Osteoblast (primary cell): ENCODE measurements at regions not wholly inside any gene's neighbourhood (a gene's known extent, or its start where the extent isn't known, plus 50 kb on each side); places are given as distances from the start of the nearest gene placed in this dataset.
"Not testable (repeated sequence)": the region's sequence is repeated elsewhere in the genome, so short reads cannot be mapped to it uniquely, and the experiment has no call there.

Experiments used
- DNase-seq: peaks from one replicate; pipeline ENCODE4 v3.0.0; 2011; ENCODE audit warnings: low spot score, mixed read lengths; ENCODE audit not compliant: insufficient read length; ENCODE audit errors: missing footprints
- H2AFZ ChIP-seq: 2 replicates; pipeline ENCODE4 v1.6.0; 2011; ENCODE audit warnings: mild to moderate bottlenecking, low read length
- H3K27ac ChIP-seq: 2 replicates; pipeline ENCODE4 v1.5.1; 2011; ENCODE audit warnings: mild to moderate bottlenecking, low read depth, low read length, moderate library complexity
- H3K27me3 ChIP-seq: 2 replicates; pipeline ENCODE4 v1.6.0; 2012; ENCODE audit warnings: mild to moderate bottlenecking, control low read depth, inconsistent platforms, low read length, moderate library complexity; ENCODE audit not compliant: insufficient read depth
- H3K36me3 ChIP-seq: 2 replicates; pipeline ENCODE4 v1.5.1; 2011; ENCODE audit warnings: mild to moderate bottlenecking, low read length, control low read depth, moderate library complexity; ENCODE audit not compliant: insufficient read depth
- H3K4me1 ChIP-seq: 2 replicates; pipeline ENCODE4 v1.5.1; 2011; ENCODE audit warnings: mild to moderate bottlenecking, low read length, control low read depth, moderate library complexity; ENCODE audit not compliant: insufficient read depth
- H3K4me2 ChIP-seq: 2 replicates; pipeline ENCODE4 v1.6.0; 2011; ENCODE audit warnings: mild to moderate bottlenecking, low read length; ENCODE audit not compliant: insufficient read depth
- H3K4me3 ChIP-seq: fragments of 200-600 bp; sonication (generic); 3 replicates; pipeline ENCODE4 v1.5.1; 2012; ENCODE audit warnings: mild to moderate bottlenecking, low read length, inconsistent platforms; ENCODE audit not compliant: insufficient read depth
- H3K79me2 ChIP-seq: 2 replicates; pipeline ENCODE4 v1.6.0; 2012; ENCODE audit warnings: mild to moderate bottlenecking, low read length, control low read depth, inconsistent platforms; ENCODE audit not compliant: insufficient read depth
- H3K9me3 ChIP-seq: 2 replicates; pipeline ENCODE4 v1.5.1; 2011; ENCODE audit warnings: low read depth, low read length, control low read depth
- H4K20me1 ChIP-seq: 2 replicates; pipeline ENCODE4 v1.6.0; 2012; ENCODE audit warnings: mild to moderate bottlenecking, low read length, control low read depth; ENCODE audit not compliant: insufficient read depth

GRCh38 chr5:21552263-21552662 lies 1300.9 kb downstream of the CDH12 start:
- not testable (repeated sequence) for H3K36me3 ChIP-seq, H3K27ac ChIP-seq, DNase-seq, H3K9me3 ChIP-seq, H3K4me1 ChIP-seq, H3K4me2 ChIP-seq, H3K79me2 ChIP-seq, H4K20me1 ChIP-seq, H2AFZ ChIP-seq, H3K27me3 ChIP-seq, H3K4me3 ChIP-seq

- not testable (repeated sequence) for H3K9me3 ChIP-seq, H3K79me2 ChIP-seq, H3K36me3 ChIP-seq, H3K27me3 ChIP-seq, H3K27ac ChIP-seq, H3K4me2 ChIP-seq, DNase-seq, H3K4me1 ChIP-seq, H4K20me1 ChIP-seq, H2AFZ ChIP-seq, H3K4me3 ChIP-seq
Measured at GRCh38 chr5:21550916-21551315, 1302.2 kb downstream of the CDH12 start.

DNA sequence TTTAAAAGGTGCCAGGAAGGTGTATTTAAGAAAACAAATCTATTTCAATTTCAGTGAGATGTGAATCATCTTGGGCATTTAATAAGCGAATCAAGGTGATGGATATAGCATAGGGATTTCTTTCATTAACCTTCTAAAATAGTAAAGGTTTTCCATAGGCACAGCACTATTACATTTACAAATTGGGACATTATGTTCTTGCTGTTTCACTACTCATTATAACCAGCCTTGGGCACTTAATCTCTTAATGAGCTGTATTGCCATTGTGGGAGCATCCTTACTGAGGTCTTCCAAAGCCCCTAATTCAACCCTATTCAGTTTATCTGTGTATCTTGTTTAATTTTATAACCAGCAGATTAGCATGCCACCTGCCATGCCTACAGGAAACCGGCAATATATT lies 1305.5 kb downstream of the CDH12 start:
- not testable (repeated sequence) for H3K36me3 ChIP-seq, H3K27ac ChIP-seq, H3K4me3 ChIP-seq, H4K20me1 ChIP-seq, H3K9me3 ChIP-seq, H2AFZ ChIP-seq, H3K4me1 ChIP-seq, DNase-seq, H3K79me2 ChIP-seq, H3K4me2 ChIP-seq, H3K27me3 ChIP-seq

GRCh38 chr5:21535114-21535513 lies 1318.0 kb downstream of the CDH12 start:
- not testable (repeated sequence) for H4K20me1 ChIP-seq, DNase-seq, H3K27me3 ChIP-seq, H3K4me1 ChIP-seq, H3K9me3 ChIP-seq, H3K4me3 ChIP-seq, H2AFZ ChIP-seq, H3K4me2 ChIP-seq, H3K36me3 ChIP-seq, H3K27ac ChIP-seq, H3K79me2 ChIP-seq

- DNase-seq, H3K27me3 ChIP-seq, H3K4me2 ChIP-seq, H3K4me1 ChIP-seq, H3K27ac ChIP-seq, H3K36me3 ChIP-seq, H2AFZ ChIP-seq, H4K20me1 ChIP-seq, H3K79me2 ChIP-seq, H3K9me3 ChIP-seq, H3K4me3 ChIP-seq: not testable (repeated sequence)
Measured at GRCh38 chr5:21521157-21521556, 1332.0 kb downstream of the CDH12 start.

GRCh38 chr5:21496926-21497325 lies 1356.2 kb downstream of the CDH12 start:
- H3K4me3 ChIP-seq, H3K36me3 ChIP-seq, H3K9me3 ChIP-seq, H4K20me1 ChIP-seq, H3K27me3 ChIP-seq, H3K27ac ChIP-seq, H2AFZ ChIP-seq, H3K4me2 ChIP-seq, DNase-seq, H3K79me2 ChIP-seq, H3K4me1 ChIP-seq: not testable (repeated sequence)

DNA sequence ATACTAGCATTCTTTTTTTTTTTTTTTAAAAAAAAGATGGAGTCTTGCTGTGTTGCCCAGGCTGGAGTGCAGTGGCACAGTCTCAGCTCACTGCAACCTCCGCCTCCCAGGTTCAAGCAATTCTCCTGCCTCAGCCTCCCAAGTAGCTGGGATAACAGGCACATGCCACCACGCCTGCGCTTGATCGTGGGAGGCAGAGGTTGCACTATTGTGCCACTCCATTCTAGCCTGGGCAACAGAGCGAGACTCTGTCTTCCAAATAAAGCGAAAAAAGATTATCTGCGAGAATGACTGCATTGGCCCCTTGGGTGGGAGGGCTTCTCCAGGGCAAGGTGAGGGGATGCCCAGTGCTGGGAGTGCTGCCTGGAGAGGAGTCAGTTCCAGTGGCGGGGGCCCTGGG lies 1357.1 kb downstream of the CDH12 start:
- H3K4me2 ChIP-seq, H3K27me3 ChIP-seq, H4K20me1 ChIP-seq, H3K9me3 ChIP-seq, H2AFZ ChIP-seq, H3K36me3 ChIP-seq, H3K4me1 ChIP-seq, H3K4me3 ChIP-seq, DNase-seq, H3K79me2 ChIP-seq, H3K27ac ChIP-seq: not testable (repeated sequence)

GRCh38 chr5:21495235-21495634 lies 1357.9 kb downstream of the CDH12 start:
- not testable (repeated sequence) for H2AFZ ChIP-seq, H4K20me1 ChIP-seq, H3K9me3 ChIP-seq, H3K27ac ChIP-seq, H3K4me3 ChIP-seq, H3K79me2 ChIP-seq, H3K27me3 ChIP-seq, H3K36me3 ChIP-seq, DNase-seq, H3K4me2 ChIP-seq, H3K4me1 ChIP-seq

DNA sequence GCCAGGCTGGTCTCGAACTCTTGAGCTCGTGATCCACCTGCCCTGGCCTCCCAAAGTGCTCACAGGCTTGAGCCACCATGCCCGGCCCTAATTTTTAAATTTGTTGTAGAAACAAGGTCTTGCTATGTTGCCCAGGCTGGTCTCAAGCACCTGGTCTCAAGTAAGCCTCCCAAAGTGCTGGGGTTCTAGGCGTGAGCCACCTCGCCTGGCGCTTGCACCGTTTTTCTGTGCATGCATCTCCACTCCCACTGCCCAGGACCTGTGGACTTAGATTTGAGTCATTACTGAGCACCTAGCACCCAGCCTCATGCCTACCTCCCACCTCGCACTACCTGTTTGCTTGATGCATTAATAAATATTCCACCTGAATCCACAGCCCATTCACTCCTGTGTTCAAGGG lies 1359.1 kb downstream of the CDH12 start:
- H4K20me1 ChIP-seq, H3K79me2 ChIP-seq, H3K27ac ChIP-seq, H3K4me3 ChIP-seq, H3K27me3 ChIP-seq, H3K4me1 ChIP-seq, H2AFZ ChIP-seq, H3K9me3 ChIP-seq, H3K36me3 ChIP-seq, DNase-seq, H3K4me2 ChIP-seq: not testable (repeated sequence)
